GM12878 (cell line): ENCODE measurements at regions not wholly inside any gene's neighbourhood (a gene's known extent, or its start where the extent isn't known, plus 50 kb on each side); places are given as distances from the start of the nearest gene placed in this dataset.

Experiments used
- ATAC-seq: fragments of 200-7000 bp; cut with Tn5 transposase; 3 replicates; pipeline ENCODE4 v1.9.1; 2020; ENCODE audit warnings: mild to moderate bottlenecking, moderate library complexity
- BruUV-seq: library from RNA; stranded (reverse); fragments of 400-500 nt; replicated peaks from 2 replicates; lab custom pipeline; 2021; lab: Mats Ljungman, UMichigan
- CTCF ChIA-PET: fragments of 300-600 bp; sonication (Branson Sonifier 250); formaldehyde crosslinking; extraction: SDS; loops from one replicate; lab custom pipeline; 2021; ENCODE audit warnings: inconsistent platforms; lab: Yijun Ruan, JAX
- POLR2A ChIA-PET: fragments of 350-600 bp; formaldehyde crosslinking; extraction: SDS; loops from one replicate; lab custom pipeline; 2021; ENCODE audit warnings: inconsistent platforms; lab: Charles Lee
- RAD21 ChIA-PET: fragments of 300-600 bp; sonication (Branson Sonifier 250); formaldehyde crosslinking; loops from one replicate; lab custom pipeline; 2023; ENCODE audit warnings: antibody characterized with exemption; ENCODE audit not compliant: unreplicated experiment; lab: Charles Lee
- SMC1A ChIA-PET: fragments of 300-600 bp; sonication (Branson Sonifier 250); formaldehyde crosslinking; loops from one replicate; lab custom pipeline; 2023; ENCODE audit not compliant: unreplicated experiment, uncharacterized antibody; lab: Charles Lee
- DNase-seq: peaks from one replicate; pipeline ENCODE4 v3.0.0-alpha.2; 2011; ENCODE audit warnings: low read depth, low spot score
- FAIRE-seq: peaks from 3 replicates; lab custom pipeline; 2011; peaks lifted over from hg19 to GRCh38; lab: Jason Lieb, UNC
- H2AFZ ChIP-seq: 2 replicates; pipeline ENCODE4 v1.6.0; 2011; ENCODE audit warnings: low read depth, low read length, control low read depth; ENCODE audit not compliant: control insufficient read depth
- H3K27ac ChIP-seq: 2 replicates; pipeline ENCODE4 v1.5.1; 2011; ENCODE audit warnings: control low read depth; ENCODE audit not compliant: control insufficient read depth, insufficient read depth
- H3K27me3 ChIP-seq, 2 experiments: replicated peaks in 1 of 2; 2 replicates each; pipeline versions ENCODE4 v1.6.0 to v1.6.1; 2011; ENCODE audit warnings: low read length in 1 of 2; ENCODE audit not compliant: control insufficient read depth in 2 of 2, insufficient read depth in 2 of 2
- H3K36me3 ChIP-seq, 2 experiments: 2 replicates each; pipeline ENCODE4 v1.5.1; 2011; ENCODE audit warnings: low read length in 1 of 2; ENCODE audit not compliant: control insufficient read depth in 2 of 2, insufficient read depth in 2 of 2
- H3K4me1 ChIP-seq: 2 replicates; pipeline ENCODE4 v1.6.1; 2011; ENCODE audit warnings: mild to moderate bottlenecking, low read length, moderate library complexity, mixed read lengths; ENCODE audit not compliant: control insufficient read depth, insufficient read depth
- H3K4me2 ChIP-seq: 2 replicates; pipeline ENCODE4 v1.6.0; 2011; ENCODE audit warnings: control low read depth; ENCODE audit not compliant: control insufficient read depth, insufficient read depth
- H3K4me3 ChIP-seq: fragments of 200-600 bp; sonication (generic); 2 replicates; pipeline ENCODE4 v1.5.1; 2016
- H3K79me2 ChIP-seq: 2 replicates; pipeline ENCODE4 v1.6.0; 2011; ENCODE audit warnings: low read length; ENCODE audit not compliant: control insufficient read depth, insufficient read depth
- H3K9ac ChIP-seq: 2 replicates; pipeline ENCODE4 v1.8.0; 2011; ENCODE audit warnings: low read length, control low read depth, mixed read lengths; ENCODE audit not compliant: control insufficient read depth, insufficient read depth
- H3K9me3 ChIP-seq: replicated peaks from 3 replicates; pipeline ENCODE4 v1.5.1; 2011; ENCODE audit warnings: mild to moderate bottlenecking, low read length; ENCODE audit not compliant: control insufficient read depth, insufficient read depth
- H4K20me1 ChIP-seq: 2 replicates; pipeline ENCODE4 v1.6.0; 2011; ENCODE audit not compliant: control insufficient read depth, insufficient read depth
- BHLHE40 ChIP-seq, 2 experiments: fragments of 450-650 bp in 1 of 2; IDR thresholded peaks; 2 replicates each; pipeline ENCODE4 v1.6.1; 2011 to 2017; ENCODE audit warnings: low read depth in 2 of 2, borderline replicate concordance in 1 of 2, improper control_type of control experiment in 1 of 2, low read length in 1 of 2, mild to moderate bottlenecking in 1 of 2
- CBFB ChIP-seq: IDR thresholded peaks from 2 replicates; pipeline ENCODE4 v1.6.1; 2016; ENCODE audit warnings: antibody characterized with exemption, low read depth
- CHD2 ChIP-seq: IDR thresholded peaks from 2 replicates; pipeline ENCODE4 v1.6.1; 2011; ENCODE audit warnings: low read depth, low read length, improper control_type of control experiment, borderline replicate concordance
- FOS ChIP-seq: IDR thresholded peaks from 3 replicates; pipeline ENCODE4 v1.6.1; 2011; ENCODE audit warnings: borderline replicate concordance; ENCODE audit not compliant: insufficient read length; ENCODE audit errors: extremely low read depth
- FOXM1 ChIP-seq: IDR thresholded peaks from 2 replicates; pipeline ENCODE4 v1.6.1; 2012; ENCODE audit warnings: low read depth, mild to moderate bottlenecking, inconsistent platforms, low read length, moderate library complexity
- HDAC6 ChIP-seq: fragments of 200-600 bp; sonication (generic); IDR thresholded peaks from one replicate; pipeline ENCODE4 v1.8.0; 2017; ENCODE audit warnings: antibody characterized with exemption; ENCODE audit not compliant: unreplicated experiment
- KLF5 ChIP-seq: fragments of 450-650 bp; IDR thresholded peaks from 2 replicates; pipeline ENCODE4 v1.6.1; 2014; ENCODE audit warnings: mild to moderate bottlenecking; ENCODE audit not compliant: partially characterized antibody
- MEF2A ChIP-seq: IDR thresholded peaks from 2 replicates; pipeline ENCODE4 v1.6.1; 2011; ENCODE audit warnings: low read depth, mild to moderate bottlenecking, low read length, moderate library complexity; ENCODE audit not compliant: insufficient read depth
- MTA3 ChIP-seq: IDR thresholded peaks from 2 replicates; pipeline ENCODE4 v1.6.1; 2012; ENCODE audit warnings: low read length, inconsistent platforms, borderline replicate concordance
- PAX8 ChIP-seq: fragments of 450-650 bp; IDR thresholded peaks from 2 replicates; pipeline ENCODE4 v1.6.1; 2017; ENCODE audit warnings: mild to moderate bottlenecking, moderate library complexity
- STAT3 ChIP-seq: IDR thresholded peaks from 2 replicates; pipeline ENCODE4 v1.6.1; 2011; ENCODE audit warnings: low read depth, low read length, improper control_type of control experiment
- TCF3 ChIP-seq: IDR thresholded peaks from 2 replicates; pipeline ENCODE4 v1.6.1; 2012; ENCODE audit warnings: low read depth, mild to moderate bottlenecking, low read length, borderline replicate concordance; ENCODE audit not compliant: insufficient read depth
- ZNF207 ChIP-seq: fragments of 450-650 bp; IDR thresholded peaks from 2 replicates; pipeline ENCODE4 v1.6.1; 2014; ENCODE audit warnings: antibody characterized with exemption, mild to moderate bottlenecking, borderline replicate concordance
- ZNF384 ChIP-seq: IDR thresholded peaks from 2 replicates; pipeline ENCODE4 v1.6.1; 2012; ENCODE audit warnings: low read depth, mild to moderate bottlenecking, low read length, improper control_type of control experiment, borderline replicate concordance
- WGBS: methylation state at CpG from one replicate; pipeline ENCODE4 v1.1.6; 2016; ENCODE audit warnings: low lambda C conversion rate; ENCODE audit not compliant: insufficient replicate concordance, insufficient coverage; ENCODE audit errors: missing lambda C conversion rate; 5-methylcytosine and 5-hydroxymethylcytosine counted together
- in situ Hi-C: fragments of 300-500 bp; cut with MboI; formaldehyde crosslinking; loops from 9 replicates; pipeline ENCODE4 v1.14.3; 2018; ENCODE audit warnings: mixed read lengths
- intact Hi-C: fragments of 100-400 bp; cut with micrococcal nuclease; formaldehyde crosslinking; loops from one replicate; pipeline ENCODE4 v1.14.2; 2022; ENCODE audit not compliant: unreplicated experiment
- TF ChIP-seq, protein P1 (sequence below), 3 experiments: IDR thresholded peaks in 2 of 3; conservative IDR thresholded peaks in 1 of 3; 2 replicates each; pipeline ENCODE4 v1.5.1; 2011; ENCODE audit warnings: low read depth in 3 of 3, low read length in 3 of 3, mild to moderate bottlenecking in 3 of 3, control low read depth in 2 of 3, moderate library complexity in 2 of 3, inconsistent platforms in 1 of 3, mixed read lengths in 1 of 3; ENCODE audit not compliant: control insufficient read depth in 2 of 3, insufficient read depth in 1 of 3; ENCODE audit errors: extremely low read depth in 1 of 3
- TF ChIP-seq, protein P2 (sequence below): IDR thresholded peaks from 2 replicates; pipeline ENCODE4 v1.6.1; 2011; ENCODE audit warnings: low read depth, low read length, improper control_type of control experiment, borderline replicate concordance

DNA sequence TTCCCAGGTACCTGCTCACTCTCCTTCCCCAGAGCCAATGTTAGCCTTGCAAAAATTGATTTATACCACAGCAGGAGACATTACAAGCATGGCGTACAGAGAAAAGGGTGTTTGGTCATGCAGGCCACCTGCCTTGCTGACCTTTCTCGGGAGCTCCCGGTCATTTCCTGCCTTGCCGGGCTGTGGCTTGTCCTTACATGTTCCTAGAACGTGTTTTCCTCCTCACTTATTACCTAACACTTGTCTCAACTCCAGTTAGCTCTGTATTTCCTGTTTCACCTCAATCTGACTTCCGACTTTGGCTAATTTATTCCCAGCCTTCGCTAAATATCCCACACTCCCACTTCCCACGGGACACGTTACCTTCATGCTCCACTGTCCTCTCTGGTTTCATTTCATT lies 282.5 kb downstream of the ICE1 start:
- Histone ChIP-seq H3K27ac (no peak overlapping the region), H3K4me3 (no peak overlapping the region), H4K20me1 (no peaks in the 10 kb centered on the region), H3K9ac (no peak overlapping the region), H3K27me3 (no peaks in the 10 kb centered on the region), H3K4me2 (no peak overlapping the region), H2AFZ (no peak overlapping the region), H3K4me1 (no peaks in the 10 kb centered on the region), H3K9me3 (no peaks in the 10 kb centered on the region), H3K79me2 (no peaks in the 10 kb centered on the region), H3K36me3 (no peaks in the 10 kb centered on the region)
- CTCF ChIA-PET = no interaction called here
- WGBS = 29% methylated on average over 9 of the region's 9 CpGs
- DNase-seq = no peak
- SMC1A ChIA-PET = no interaction called here
- no peak for FAIRE-seq
- intact Hi-C loops = no loop called here
- TF ChIP-seq CBFB = no peak
- no peak for TF ChIP-seq PAX8
- TF ChIP-seq ZNF384 = no peak
- TF ChIP-seq, protein P1, sequence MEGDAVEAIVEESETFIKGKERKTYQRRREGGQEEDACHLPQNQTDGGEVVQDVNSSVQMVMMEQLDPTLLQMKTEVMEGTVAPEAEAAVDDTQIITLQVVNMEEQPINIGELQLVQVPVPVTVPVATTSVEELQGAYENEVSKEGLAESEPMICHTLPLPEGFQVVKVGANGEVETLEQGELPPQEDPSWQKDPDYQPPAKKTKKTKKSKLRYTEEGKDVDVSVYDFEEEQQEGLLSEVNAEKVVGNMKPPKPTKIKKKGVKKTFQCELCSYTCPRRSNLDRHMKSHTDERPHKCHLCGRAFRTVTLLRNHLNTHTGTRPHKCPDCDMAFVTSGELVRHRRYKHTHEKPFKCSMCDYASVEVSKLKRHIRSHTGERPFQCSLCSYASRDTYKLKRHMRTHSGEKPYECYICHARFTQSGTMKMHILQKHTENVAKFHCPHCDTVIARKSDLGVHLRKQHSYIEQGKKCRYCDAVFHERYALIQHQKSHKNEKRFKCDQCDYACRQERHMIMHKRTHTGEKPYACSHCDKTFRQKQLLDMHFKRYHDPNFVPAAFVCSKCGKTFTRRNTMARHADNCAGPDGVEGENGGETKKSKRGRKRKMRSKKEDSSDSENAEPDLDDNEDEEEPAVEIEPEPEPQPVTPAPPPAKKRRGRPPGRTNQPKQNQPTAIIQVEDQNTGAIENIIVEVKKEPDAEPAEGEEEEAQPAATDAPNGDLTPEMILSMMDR (IDR thresholded peaks at IDR 0.05 in 2 of 3, conservative IDR thresholded peaks at IDR 0.05 in 1 of 3; ENCODE audit: control insufficient read depth in 2 of 3, extremely low read depth in 1 of 3, insufficient read depth in 1 of 3, low read depth in 3 of 3, low read length in 3 of 3) = no peak
- TF ChIP-seq MTA3 = no peak
- TF ChIP-seq ZNF207 = no peak
- TF ChIP-seq, protein P2, sequence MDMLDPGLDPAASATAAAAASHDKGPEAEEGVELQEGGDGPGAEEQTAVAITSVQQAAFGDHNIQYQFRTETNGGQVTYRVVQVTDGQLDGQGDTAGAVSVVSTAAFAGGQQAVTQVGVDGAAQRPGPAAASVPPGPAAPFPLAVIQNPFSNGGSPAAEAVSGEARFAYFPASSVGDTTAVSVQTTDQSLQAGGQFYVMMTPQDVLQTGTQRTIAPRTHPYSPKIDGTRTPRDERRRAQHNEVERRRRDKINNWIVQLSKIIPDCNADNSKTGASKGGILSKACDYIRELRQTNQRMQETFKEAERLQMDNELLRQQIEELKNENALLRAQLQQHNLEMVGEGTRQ = no peak
- no peak for TF ChIP-seq CHD2
- no peak for TF ChIP-seq STAT3
- no peak for TF ChIP-seq KLF5
- TF ChIP-seq TCF3 = no peak
- no peak for TF ChIP-seq MEF2A
- no peak for TF ChIP-seq BHLHE40 (IDR thresholded peaks at IDR 0.05; ENCODE audit: borderline replicate concordance in 1 of 2, low read depth in 2 of 2, low read length in 1 of 2)
- TF ChIP-seq HDAC6 = no peak
- TF ChIP-seq FOXM1 = no peak
- TF ChIP-seq FOS = no peak
- POLR2A ChIA-PET = no interaction called here
- RAD21 ChIA-PET = no interaction called here
- BruUV-seq = no TSS peak
- ATAC-seq = no peak
- in situ Hi-C loops = no loop called here
